RWPE2 (cell line): ENCODE measurements at regions not wholly inside any gene's neighbourhood (a gene's known extent, or its start where the extent isn't known, plus 50 kb on each side); places are given as distances from the start of the nearest gene placed in this dataset.

Experiments
- ATAC-seq: fragments of 200-7000 bp; cut with Tn5 transposase; 3 replicates; pipeline ENCODE4 v1.9.1; 2021; ENCODE audit warnings: low read depth
- DNase-seq: peaks from one replicate; pipeline ENCODE4 v3.0.0-alpha.2; 2020; ENCODE audit warnings: low spot score
- H3K27ac ChIP-seq: fragments of 450-650 bp; 2 replicates; pipeline ENCODE4 v1.5.1; 2017; ENCODE audit warnings: mild to moderate bottlenecking; ENCODE audit not compliant: poor library complexity, severe bottlenecking
- H3K27me3 ChIP-seq: fragments of 250-450 bp; sonication (Bioruptor Pico); 2 replicates; pipeline ENCODE4 v1.5.1; 2021; ENCODE audit warnings: mild to moderate bottlenecking, moderate library complexity; ENCODE audit not compliant: insufficient read depth, poor library complexity, severe bottlenecking
- H3K36me3 ChIP-seq: fragments of 250-450 bp; sonication (Bioruptor Pico); 2 replicates; pipeline ENCODE4 v1.5.1; 2020; ENCODE audit warnings: low read depth, mild to moderate bottlenecking, moderate library complexity
- H3K4me1 ChIP-seq: fragments of 250-450 bp; sonication (Bioruptor Pico); 2 replicates; pipeline ENCODE4 v1.5.1; 2021; ENCODE audit warnings: mild to moderate bottlenecking, moderate library complexity; ENCODE audit not compliant: insufficient read depth, poor library complexity, severe bottlenecking
- H3K4me3 ChIP-seq: fragments of 250-450 bp; sonication (Bioruptor Pico); 2 replicates; pipeline ENCODE4 v1.5.1; 2021; ENCODE audit warnings: mild to moderate bottlenecking, moderate library complexity; ENCODE audit not compliant: severe bottlenecking
- H3K9me3 ChIP-seq: fragments of 250-450 bp; sonication (Bioruptor Pico); 2 replicates; pipeline ENCODE4 v1.5.1; 2021; ENCODE audit warnings: mild to moderate bottlenecking, moderate library complexity; ENCODE audit not compliant: severe bottlenecking
- TF ChIP-seq, protein P1 (sequence below): fragments of 450-650 bp; IDR thresholded peaks from one replicate; pipeline ENCODE4 v1.5.1; 2017; ENCODE audit warnings: mild to moderate bottlenecking, moderate library complexity; ENCODE audit not compliant: poor library complexity, severe bottlenecking

DNA sequence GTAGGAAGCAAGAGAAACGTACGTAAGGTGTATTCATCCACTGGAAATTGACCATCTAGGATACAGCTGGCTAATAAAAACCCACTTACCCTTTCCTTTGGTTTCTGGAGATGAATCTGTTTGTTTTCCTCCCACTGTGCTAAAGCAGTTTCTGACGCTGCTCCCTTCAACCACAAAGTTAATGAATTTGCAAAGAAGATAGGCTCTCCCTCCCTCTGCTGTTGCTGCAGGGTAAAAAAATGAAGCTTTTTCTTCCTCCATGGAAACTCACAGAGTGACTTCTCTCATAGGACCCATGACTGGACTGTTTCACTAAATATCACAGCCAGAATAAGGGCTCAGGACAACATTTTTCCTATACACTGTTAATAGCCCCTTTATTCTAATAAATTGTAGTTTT, 172.1 kb upstream of the LRRN1 start:
- Histone ChIP-seq H3K27ac (no peak overlapping the region), H3K36me3 (no peaks in the 10 kb centered on the region), H3K9me3 (no peaks in the 10 kb centered on the region), H3K4me3 (no peak overlapping the region), H3K4me1 (no peaks in the 10 kb centered on the region), H3K27me3 (no peaks in the 10 kb centered on the region)
- ATAC-seq = no peak
- TF ChIP-seq, protein P1, sequence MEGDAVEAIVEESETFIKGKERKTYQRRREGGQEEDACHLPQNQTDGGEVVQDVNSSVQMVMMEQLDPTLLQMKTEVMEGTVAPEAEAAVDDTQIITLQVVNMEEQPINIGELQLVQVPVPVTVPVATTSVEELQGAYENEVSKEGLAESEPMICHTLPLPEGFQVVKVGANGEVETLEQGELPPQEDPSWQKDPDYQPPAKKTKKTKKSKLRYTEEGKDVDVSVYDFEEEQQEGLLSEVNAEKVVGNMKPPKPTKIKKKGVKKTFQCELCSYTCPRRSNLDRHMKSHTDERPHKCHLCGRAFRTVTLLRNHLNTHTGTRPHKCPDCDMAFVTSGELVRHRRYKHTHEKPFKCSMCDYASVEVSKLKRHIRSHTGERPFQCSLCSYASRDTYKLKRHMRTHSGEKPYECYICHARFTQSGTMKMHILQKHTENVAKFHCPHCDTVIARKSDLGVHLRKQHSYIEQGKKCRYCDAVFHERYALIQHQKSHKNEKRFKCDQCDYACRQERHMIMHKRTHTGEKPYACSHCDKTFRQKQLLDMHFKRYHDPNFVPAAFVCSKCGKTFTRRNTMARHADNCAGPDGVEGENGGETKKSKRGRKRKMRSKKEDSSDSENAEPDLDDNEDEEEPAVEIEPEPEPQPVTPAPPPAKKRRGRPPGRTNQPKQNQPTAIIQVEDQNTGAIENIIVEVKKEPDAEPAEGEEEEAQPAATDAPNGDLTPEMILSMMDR = no peak
- no peak for DNase-seq

DNA sequence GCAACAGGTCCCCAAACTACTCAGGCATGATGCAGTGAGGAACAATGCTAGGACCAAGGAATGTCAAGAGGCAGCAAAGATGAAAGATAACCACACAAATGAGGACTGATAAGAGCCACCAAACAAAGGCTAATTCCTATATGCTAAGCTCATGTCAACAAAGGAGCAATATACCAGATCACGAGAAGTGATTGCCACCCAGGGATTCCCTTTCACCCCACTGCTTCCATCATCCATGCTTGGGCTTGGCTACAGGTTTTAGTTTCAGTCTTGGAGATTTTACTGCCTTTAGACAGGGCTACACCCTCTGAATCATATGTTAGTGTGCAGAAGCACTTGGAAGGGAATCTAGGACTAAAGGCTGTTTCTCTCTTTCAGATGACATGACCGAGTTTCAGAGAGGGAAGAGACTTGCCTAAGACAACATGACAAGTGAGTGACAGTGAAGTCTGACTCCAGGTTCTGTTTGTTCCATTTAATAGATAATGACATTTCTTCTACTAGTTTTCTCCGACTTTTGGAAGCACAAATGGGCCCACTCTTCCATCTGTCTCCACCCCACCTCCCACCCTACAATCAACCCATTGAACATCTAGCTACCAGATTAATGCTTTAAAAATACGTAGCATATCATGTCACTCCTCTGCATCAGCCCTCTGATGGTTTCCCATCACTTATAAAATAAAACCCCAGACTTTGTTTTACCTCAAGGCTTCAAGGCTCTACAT, 173.5 kb upstream of the LRRN1 start:
- Histone ChIP-seq H3K27ac (no peak overlapping the region), H3K27me3 (no peaks in the 10 kb centered on the region), H3K9me3 (no peaks in the 10 kb centered on the region), H3K4me3 (no peak overlapping the region), H3K36me3 (no peaks in the 10 kb centered on the region), H3K4me1 (no peaks in the 10 kb centered on the region)
- TF ChIP-seq, protein P1 = no peak
- DNase-seq (no peak), ATAC-seq (0 out of 3 replicates have a peak, but pooled peaks have one; percentile 21)

DNA sequence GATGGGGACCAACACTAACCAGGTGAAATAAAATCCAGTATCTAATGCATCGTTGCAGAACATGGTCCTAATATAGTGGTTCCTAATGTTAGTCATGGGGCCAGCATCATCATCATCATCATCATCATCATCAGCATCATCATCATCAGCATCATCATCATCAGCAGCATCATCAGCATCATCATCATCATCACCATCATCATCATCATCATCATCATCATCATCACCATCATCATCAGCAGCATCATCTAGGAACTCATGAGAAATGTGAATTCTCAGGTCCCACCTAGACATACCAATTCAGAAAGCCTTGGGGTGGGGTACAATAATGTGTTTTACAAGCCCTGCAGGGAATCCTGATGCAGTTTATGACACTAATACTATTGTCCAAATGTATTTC, 179.4 kb upstream of the LRRN1 start:
- TF ChIP-seq, protein P1 = no peak

DNA sequence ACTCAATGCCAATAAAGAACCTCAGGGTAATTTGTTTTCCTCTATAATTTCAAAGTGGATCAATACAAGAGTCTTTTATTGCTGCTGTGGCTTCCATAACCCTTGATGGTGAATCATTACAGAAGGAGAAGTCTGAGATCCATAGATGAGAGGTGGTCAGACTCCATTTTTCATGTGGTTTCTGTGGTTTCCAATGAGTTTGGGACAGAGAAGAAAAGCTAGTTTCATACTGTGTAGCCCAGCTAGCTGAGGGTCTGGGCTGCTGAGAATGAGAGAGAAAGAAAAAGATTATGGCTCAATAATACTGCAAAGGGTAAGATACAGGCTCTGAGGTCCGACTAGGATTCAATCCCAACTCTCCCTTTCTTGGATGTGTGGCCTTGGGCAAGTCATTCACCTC, 180.6 kb upstream of the LRRN1 start:
- Histone ChIP-seq H3K4me3 (no peak overlapping the region), H3K9me3 (no peaks in the 10 kb centered on the region), H3K27me3 (no peaks in the 10 kb centered on the region), H3K36me3 (no peaks in the 10 kb centered on the region), H3K4me1 (no peaks in the 10 kb centered on the region), H3K27ac (no peak overlapping the region)
- DNase-seq (no peak), ATAC-seq (no peak)
- TF ChIP-seq, protein P1 = no peak

More for the DNA sequence above, 179.4 kb upstream of the LRRN1 start:
- ATAC-seq (no peak), DNase-seq (no peak)
- H3K36me3 ChIP-seq = no peaks in the 10 kb centered on the region
- no peak overlapping the region for H3K27ac ChIP-seq
- H3K4me3 ChIP-seq = no peak overlapping the region
- no peaks in the 10 kb centered on the region for H3K27me3 ChIP-seq
- H3K4me1 ChIP-seq = no peaks in the 10 kb centered on the region
- H3K9me3 ChIP-seq = no peaks in the 10 kb centered on the region

DNA sequence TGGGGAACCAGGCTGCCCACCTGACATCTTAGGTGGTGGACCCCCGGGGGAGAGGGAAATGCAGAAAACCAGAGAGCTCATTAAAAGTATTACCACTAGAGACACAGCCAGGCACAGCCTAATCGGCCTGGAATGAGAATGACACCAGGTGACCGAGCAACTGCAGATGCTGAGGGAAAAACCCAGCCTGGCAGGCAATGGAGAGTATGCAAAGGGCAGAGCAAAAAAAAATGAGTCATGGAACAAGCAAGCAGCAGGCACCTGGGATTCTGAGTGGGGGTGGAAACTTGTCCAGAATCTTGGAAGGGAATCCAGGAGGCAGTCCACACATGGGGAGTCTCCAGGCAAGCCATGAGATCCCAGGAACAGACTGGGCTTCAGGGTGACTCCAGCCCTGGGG, 183.7 kb upstream of the LRRN1 start:
- Histone ChIP-seq H3K4me3 (no peak overlapping the region), H3K36me3 (no peaks in the 10 kb centered on the region), H3K4me1 (no peaks in the 10 kb centered on the region), H3K27ac (no peak overlapping the region), H3K9me3 (no peaks in the 10 kb centered on the region), H3K27me3 (no peaks in the 10 kb centered on the region)
- TF ChIP-seq, protein P1 = no peak
- DNase-seq = no peak
- ATAC-seq = no peak
